ENCODE measurements at regions not wholly inside any gene's neighbourhood (a gene's known extent, or its start where the extent isn't known, plus 50 kb on each side); places are given as distances from the start of the nearest gene placed in this dataset.

GRCh38 chr22:46070803-46071450, 79.4 kb upstream of the PPARA start:
- Histone ChIP-seq H3K9ac (ENCODE audit: low read depth in 1 of 3, low read length in 3 of 3) (peak overlapping the region; percentile 95 to 100 (median 97)), H3K36me3 (ENCODE audit: control insufficient read depth in 3 of 3, insufficient read depth in 3 of 3, low read length in 3 of 3) (peaks cover 0 to 25% (median 2%) of the 10 kb centered on the region in 3 donors), H3K27ac (ENCODE audit: low read depth, low read length) (peak overlapping the region; percentile 98), H3K4me3 (ENCODE audit: low read length in 3 of 3) (peak overlapping the region; percentile 76 to 95 (median 86)), H3K9me3 (ENCODE audit: control insufficient read depth in 3 of 3, low read length in 3 of 3) (no peaks in the 10 kb centered on the region), H3K4me1 (ENCODE audit: control insufficient read depth in 3 of 3, insufficient read depth in 3 of 3, low read length in 3 of 3) (peaks cover 52 to 65% (median 54%) of the 10 kb centered on the region in 3 donors), H3K27me3 (ENCODE audit: control insufficient read depth in 3 of 3, insufficient read depth in 3 of 3, low read length in 3 of 3) (no peaks in the 10 kb centered on the region)

- Histone ChIP-seq H3K9me3 (ENCODE audit: control insufficient read depth in 3 of 3, low read length in 3 of 3) (no peaks in the 10 kb centered on the region), H3K27ac (ENCODE audit: low read depth, low read length) (peak overlapping the region; percentile 96), H3K9ac (ENCODE audit: low read depth in 1 of 3, low read length in 3 of 3) (peak overlapping the region; percentile 94 to 100 (median 97)), H3K4me1 (ENCODE audit: control insufficient read depth in 3 of 3, insufficient read depth in 3 of 3, low read length in 3 of 3) (peaks cover 55 to 71% (median 55%) of the 10 kb centered on the region in 3 donors), H3K36me3 (ENCODE audit: control insufficient read depth in 3 of 3, insufficient read depth in 3 of 3, low read length in 3 of 3) (peaks cover 0 to 26% (median 2%) of the 10 kb centered on the region in 3 donors), H3K27me3 (ENCODE audit: control insufficient read depth in 3 of 3, insufficient read depth in 3 of 3, low read length in 3 of 3) (no peaks in the 10 kb centered on the region), H3K4me3 (ENCODE audit: low read length in 3 of 3) (peak overlapping the region; percentile 48 to 97 (median 95))
These were observed 78.7 kb upstream of the PPARA start for GRCh38 chr22:46071451-46072109.

GRCh38 chr22:46072110-46072881, 78.0 kb upstream of the PPARA start:
- Histone ChIP-seq H3K4me3 (ENCODE audit: low read length in 3 of 3) (peak overlapping the region; percentile 95 to 97 (median 95)), H3K9ac (ENCODE audit: low read depth in 1 of 3, low read length in 3 of 3) (peak overlapping the region; percentile 94 to 100 (median 97)), H3K9me3 (ENCODE audit: control insufficient read depth in 3 of 3, low read length in 3 of 3) (no peaks in the 10 kb centered on the region), H3K36me3 (ENCODE audit: control insufficient read depth in 3 of 3, insufficient read depth in 3 of 3, low read length in 3 of 3) (peaks cover 0 to 26% (median 2%) of the 10 kb centered on the region in 3 donors), H3K27ac (ENCODE audit: low read depth, low read length) (peak overlapping the region; percentile 96), H3K27me3 (ENCODE audit: control insufficient read depth in 3 of 3, insufficient read depth in 3 of 3, low read length in 3 of 3) (no peaks in the 10 kb centered on the region), H3K4me1 (ENCODE audit: control insufficient read depth in 3 of 3, insufficient read depth in 3 of 3, low read length in 3 of 3) (peaks cover 55 to 72% (median 57%) of the 10 kb centered on the region in 3 donors)

GRCh38 chr22:46072981-46073682, 77.2 kb upstream of the PPARA start:
- Histone ChIP-seq H3K4me1 (ENCODE audit: control insufficient read depth in 3 of 3, insufficient read depth in 3 of 3, low read length in 3 of 3) (peaks cover 54 to 71% (median 57%) of the 10 kb centered on the region in 3 donors), H3K9me3 (ENCODE audit: control insufficient read depth in 3 of 3, low read length in 3 of 3) (no peaks in the 10 kb centered on the region), H3K4me3 (ENCODE audit: low read length in 3 of 3) (peak overlapping the region; percentile 95 to 97 (median 95)), H3K27me3 (ENCODE audit: control insufficient read depth in 3 of 3, insufficient read depth in 3 of 3, low read length in 3 of 3) (no peaks in the 10 kb centered on the region), H3K36me3 (ENCODE audit: control insufficient read depth in 3 of 3, insufficient read depth in 3 of 3, low read length in 3 of 3) (peaks cover 0 to 26% (median 2%) of the 10 kb centered on the region in 3 donors), H3K9ac (ENCODE audit: low read depth in 1 of 3, low read length in 3 of 3) (peak overlapping the region; percentile 94 to 100 (median 97)), H3K27ac (ENCODE audit: low read depth, low read length) (peak overlapping the region; percentile 96)

GRCh38 chr22:46073683-46074504, 76.4 kb upstream of the PPARA start:
- Histone ChIP-seq H3K4me3 (ENCODE audit: low read length in 3 of 3) (peak overlapping the region; percentile 95 to 97 (median 95)), H3K36me3 (ENCODE audit: control insufficient read depth in 3 of 3, insufficient read depth in 3 of 3, low read length in 3 of 3) (peaks cover 0 to 26% (median 2%) of the 10 kb centered on the region in 3 donors), H3K9me3 (ENCODE audit: control insufficient read depth in 3 of 3, low read length in 3 of 3) (no peaks in the 10 kb centered on the region), H3K27ac (ENCODE audit: low read depth, low read length) (peak overlapping the region; percentile 96), H3K27me3 (ENCODE audit: control insufficient read depth in 3 of 3, insufficient read depth in 3 of 3, low read length in 3 of 3) (no peaks in the 10 kb centered on the region), H3K4me1 (ENCODE audit: control insufficient read depth in 3 of 3, insufficient read depth in 3 of 3, low read length in 3 of 3) (peaks cover 55 to 71% (median 57%) of the 10 kb centered on the region in 3 donors), H3K9ac (ENCODE audit: low read depth in 1 of 3, low read length in 3 of 3) (peak overlapping the region; percentile 94 to 100 (median 97))

GRCh38 chr22:46074771-46075551, 75.4 kb upstream of the PPARA start:
- no peaks in the 10 kb centered on the region for H3K27me3 ChIP-seq (ENCODE audit: control insufficient read depth in 3 of 3, insufficient read depth in 3 of 3, low read length in 3 of 3)
- H3K36me3 ChIP-seq (ENCODE audit: control insufficient read depth in 3 of 3, insufficient read depth in 3 of 3, low read length in 3 of 3), result peaks cover 0 to 26% (median 2%) of the 10 kb centered on the region in 3 donors
- H3K27ac ChIP-seq (ENCODE audit: low read depth, low read length), result peak overlapping the region; percentile 96
- H3K4me1 ChIP-seq (ENCODE audit: control insufficient read depth in 3 of 3, insufficient read depth in 3 of 3, low read length in 3 of 3), result peaks cover 57 to 73% (median 64%) of the 10 kb centered on the region in 3 donors
- H3K4me3 ChIP-seq (ENCODE audit: low read length in 3 of 3), result peak overlapping the region; percentile 95 to 97 (median 95)
- peak overlapping the region; percentile 94 to 100 (median 97) for H3K9ac ChIP-seq (ENCODE audit: low read depth in 1 of 3, low read length in 3 of 3)
- H3K9me3 ChIP-seq (ENCODE audit: control insufficient read depth in 3 of 3, low read length in 3 of 3), result no peaks in the 10 kb centered on the region

GRCh38 chr22:46075764-46076531, 74.4 kb upstream of the PPARA start:
- Histone ChIP-seq H3K27ac (ENCODE audit: low read depth, low read length) (peak overlapping the region; percentile 96), H3K9ac (ENCODE audit: low read depth in 1 of 3, low read length in 3 of 3) (peak overlapping the region; percentile 91 to 100 (median 94)), H3K36me3 (ENCODE audit: control insufficient read depth in 3 of 3, insufficient read depth in 3 of 3, low read length in 3 of 3) (peaks cover 0 to 26% (median 2%) of the 10 kb centered on the region in 3 donors), H3K9me3 (ENCODE audit: control insufficient read depth in 3 of 3, low read length in 3 of 3) (no peaks in the 10 kb centered on the region), H3K4me3 (ENCODE audit: low read length in 3 of 3) (peak overlapping the region; percentile 30 to 97 (median 95)), H3K4me1 (ENCODE audit: control insufficient read depth in 3 of 3, insufficient read depth in 3 of 3, low read length in 3 of 3) (peaks cover 59 to 74% (median 64%) of the 10 kb centered on the region in 3 donors), H3K27me3 (ENCODE audit: control insufficient read depth in 3 of 3, insufficient read depth in 3 of 3, low read length in 3 of 3) (no peaks in the 10 kb centered on the region)

Data from skeletal muscle tissue (tissue), 3 donors.